GM18517 (cell line): ENCODE measurements at regions not wholly inside any gene's neighbourhood (a gene's known extent, or its start where the extent isn't known, plus 50 kb on each side); places are given as distances from the start of the nearest gene placed in this dataset.
"Not testable (repeated sequence)": the region's sequence is repeated elsewhere in the genome, so short reads cannot be mapped to it uniquely, and the experiment has no call there.

Experiments used
- ATAC-seq: cut with Tn5 transposase; IDR thresholded peaks from one replicate; pipeline ENCODE4 v1.9.1; 2021; ENCODE audit warnings: mild to moderate bottlenecking, moderate library complexity; ENCODE audit not compliant: unreplicated experiment

- ATAC-seq = no peak
Measured at GRCh38 chr17:70905796-70906195, 736.5 kb downstream of the KCNJ2 start.

- ATAC-seq = no peak
Measured at GRCh38 chr17:70906808-70907207, 737.5 kb downstream of the KCNJ2 start.

GRCh38 chr17:70912716-70913485 is 743.6 kb downstream of the KCNJ2 start:
- ATAC-seq = no peak

- no peak for ATAC-seq
Measured at GRCh38 chr17:70916469-70916868, 747.1 kb downstream of the KCNJ2 start.

- no peak for ATAC-seq
Measured at GRCh38 chr17:70919241-70919640, 749.9 kb downstream of the KCNJ2 start.

- ATAC-seq = no peak
Measured at GRCh38 chr17:70920416-70920815, 751.1 kb downstream of the KCNJ2 start.

GRCh38 chr17:70922268-70922667 is 752.9 kb downstream of the KCNJ2 start:
- ATAC-seq = no peak

- no peak for ATAC-seq
Measured at GRCh38 chr17:70924776-70925175, 755.4 kb downstream of the KCNJ2 start.

GRCh38 chr17:70929226-70929625 is 759.9 kb downstream of the KCNJ2 start:
- no peak for ATAC-seq

- no peak for ATAC-seq
Measured at GRCh38 chr17:70934231-70934630, 764.9 kb downstream of the KCNJ2 start.

- no peak for ATAC-seq
Measured at GRCh38 chr17:70934835-70935234, 765.5 kb downstream of the KCNJ2 start.

- no peak for ATAC-seq
Measured at GRCh38 chr17:70936724-70937123, 767.4 kb downstream of the KCNJ2 start.

- no peak for ATAC-seq
Measured at GRCh38 chr17:70938336-70938735, 769.0 kb downstream of the KCNJ2 start.

- ATAC-seq = no peak
Measured at GRCh38 chr17:70945386-70945785, 776.1 kb downstream of the KCNJ2 start.

- ATAC-seq = no peak
Measured at GRCh38 chr17:70947215-70947614, 777.9 kb downstream of the KCNJ2 start.

- no peak for ATAC-seq
Measured at GRCh38 chr17:70947636-70948565, 778.6 kb downstream of the KCNJ2 start.

- not testable (repeated sequence) for ATAC-seq
Measured at GRCh38 chr17:70953140-70953539, 783.8 kb downstream of the KCNJ2 start.

GRCh38 chr17:70955441-70955840 is 786.1 kb downstream of the KCNJ2 start:
- no peak for ATAC-seq

- no peak for ATAC-seq
Measured at GRCh38 chr17:70956726-70957125, 787.4 kb downstream of the KCNJ2 start.

- no peak for ATAC-seq
Measured at GRCh38 chr17:70961341-70961740, 792.0 kb downstream of the KCNJ2 start.

GRCh38 chr17:70968302-70968701 is 799.0 kb downstream of the KCNJ2 start:
- no peak for ATAC-seq

GRCh38 chr17:70969521-70970034 is 800.2 kb downstream of the KCNJ2 start:
- no peak for ATAC-seq
